GM19238 (cell line): ENCODE measurements at regions not wholly inside any gene's neighbourhood (a gene's known extent, or its start where the extent isn't known, plus 50 kb on each side); places are given as distances from the start of the nearest gene placed in this dataset.
"Not testable (repeated sequence)": the region's sequence is repeated elsewhere in the genome, so short reads cannot be mapped to it uniquely, and the experiment has no call there.

Experiments
- DNase-seq: peaks from one replicate; pipeline ENCODE4 v3.0.0; 2011; ENCODE audit warnings: low spot score; ENCODE audit not compliant: insufficient read length

DNA sequence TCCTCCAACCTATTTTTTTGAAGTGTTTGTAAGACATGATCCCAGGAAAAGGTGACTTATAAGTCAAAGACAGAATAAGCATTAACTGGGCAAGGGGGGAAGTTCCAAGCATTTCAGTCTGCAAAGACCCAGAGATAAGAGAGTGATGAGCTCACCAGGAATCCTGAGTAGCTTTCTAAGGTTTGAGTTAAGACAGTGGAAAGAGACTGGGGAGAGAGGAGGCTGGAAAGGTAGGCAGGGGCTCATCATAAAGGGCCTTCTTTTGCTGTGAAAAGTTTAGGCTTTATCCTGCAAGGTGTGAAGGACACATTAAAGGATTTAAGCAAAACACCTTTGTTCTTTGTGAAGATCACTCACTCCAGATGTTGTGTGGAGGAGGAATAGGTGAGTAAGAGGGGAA lies 438.8 kb downstream of the CHL1 start:
- no peak for DNase-seq

DNA sequence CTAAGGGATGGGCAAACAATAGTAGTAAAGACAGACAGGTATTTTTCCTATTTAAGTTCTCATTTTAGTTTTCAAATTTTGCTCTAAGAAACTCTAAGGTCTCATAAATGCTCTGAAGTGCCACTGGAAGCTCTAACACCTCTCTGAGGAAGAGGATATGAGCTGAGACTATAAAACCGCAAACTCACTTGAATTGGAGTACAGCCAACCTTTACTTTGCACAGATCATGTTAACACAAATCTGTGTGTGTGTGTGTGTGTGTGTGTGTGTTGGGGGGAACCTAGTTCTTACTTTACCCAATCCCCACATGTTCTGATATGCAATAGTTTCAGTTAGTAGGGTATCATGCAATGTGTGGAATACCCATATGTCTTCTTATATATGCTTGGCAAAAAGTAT lies 446.8 kb downstream of the CHL1 start:
- no peak for DNase-seq

DNA sequence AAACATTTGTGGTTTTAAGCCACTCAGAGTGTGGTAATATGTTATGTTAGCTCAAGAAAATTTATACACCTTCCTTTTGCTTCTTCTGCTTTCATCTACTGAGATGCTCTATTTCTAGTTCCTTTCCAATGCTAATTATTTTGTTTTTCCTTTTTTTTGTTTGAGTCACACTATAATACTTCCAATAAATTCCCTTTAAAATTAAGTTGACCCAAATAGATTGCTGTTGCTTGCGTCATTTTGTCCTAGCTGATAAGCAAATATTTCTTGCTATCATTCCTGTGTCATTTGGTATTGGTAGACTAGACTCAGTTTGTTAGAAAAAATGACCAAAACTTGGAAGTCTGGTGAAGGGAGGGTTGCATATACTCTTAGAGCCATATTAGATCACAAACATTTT lies 437.0 kb upstream of the CNTN6 start:
- no peak for DNase-seq

DNA sequence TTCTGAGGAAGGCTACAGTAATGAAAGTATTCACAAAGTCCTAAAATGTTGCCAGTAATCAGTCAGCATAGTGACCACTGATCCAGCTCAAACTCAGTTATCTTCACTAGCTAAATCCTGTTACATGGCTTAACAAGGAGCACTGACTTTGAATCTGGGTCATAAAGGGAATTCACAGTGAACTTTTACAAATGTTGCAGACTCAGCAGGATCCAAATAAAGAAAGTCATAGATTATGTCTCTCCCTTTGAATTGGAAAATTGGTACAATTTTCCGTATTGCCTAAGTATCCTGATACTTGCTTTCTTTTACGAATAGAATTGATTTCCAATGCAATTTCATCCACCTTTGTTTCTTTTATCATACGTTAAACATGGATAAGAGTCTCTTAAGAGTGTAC lies 431.5 kb upstream of the CNTN6 start:
- no peak for DNase-seq

DNA sequence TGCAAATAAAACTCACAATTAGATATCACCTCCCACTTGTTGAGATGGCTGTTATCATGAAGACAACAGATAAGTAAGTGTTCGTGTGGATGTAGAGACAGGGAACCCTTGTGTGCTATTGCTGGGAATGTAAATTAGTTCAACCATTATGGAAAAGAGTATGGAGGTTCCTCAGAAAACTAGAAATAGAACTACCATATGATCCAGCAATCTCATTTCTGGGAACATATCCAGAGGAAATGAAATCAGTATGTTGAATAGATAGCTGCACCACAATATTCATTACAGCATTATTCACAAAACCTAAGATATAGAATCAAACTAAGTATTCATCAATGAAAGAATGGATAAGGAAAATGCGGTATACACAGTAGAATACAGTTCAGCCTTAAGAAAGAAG lies 418.7 kb upstream of the CNTN6 start:
- no peak for DNase-seq

DNA sequence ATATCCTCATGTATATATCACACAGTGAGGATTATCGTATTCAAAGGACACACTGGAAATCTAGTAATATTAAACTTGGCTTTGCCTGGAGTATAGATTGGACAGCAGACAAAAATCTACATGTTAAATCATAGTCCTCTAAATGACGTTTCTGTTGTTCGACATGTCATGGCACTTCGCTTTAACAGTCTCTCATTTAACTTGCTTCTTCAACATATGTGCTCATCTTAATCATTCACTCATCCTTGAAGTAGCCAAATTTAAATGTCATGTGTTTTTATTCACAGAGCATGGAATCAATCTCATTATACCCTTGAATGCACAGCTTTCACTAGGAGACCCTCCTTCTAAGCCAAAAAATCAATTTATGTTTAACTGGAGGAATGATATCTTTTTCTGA lies 417.0 kb upstream of the CNTN6 start:
- no peak for DNase-seq

DNA sequence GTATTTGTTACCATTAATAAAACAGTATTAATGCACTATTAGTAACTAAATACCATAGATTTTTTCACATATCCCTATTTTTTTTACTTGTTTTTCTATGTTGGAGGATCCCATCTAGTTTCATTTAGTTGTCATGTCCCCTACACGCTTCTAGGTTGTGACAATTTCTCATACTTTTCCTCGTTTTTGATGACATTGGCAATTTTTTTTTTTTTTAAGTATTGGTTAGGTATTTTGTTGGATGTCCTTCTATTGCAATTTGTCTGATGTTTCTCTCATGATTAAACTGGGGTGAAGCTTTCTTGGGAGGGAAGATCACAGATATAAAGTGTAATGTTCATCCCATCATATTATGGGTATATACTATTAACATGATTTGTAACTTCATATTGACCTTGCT lies 409.1 kb upstream of the CNTN6 start:
- DNase-seq, result no peak

DNA sequence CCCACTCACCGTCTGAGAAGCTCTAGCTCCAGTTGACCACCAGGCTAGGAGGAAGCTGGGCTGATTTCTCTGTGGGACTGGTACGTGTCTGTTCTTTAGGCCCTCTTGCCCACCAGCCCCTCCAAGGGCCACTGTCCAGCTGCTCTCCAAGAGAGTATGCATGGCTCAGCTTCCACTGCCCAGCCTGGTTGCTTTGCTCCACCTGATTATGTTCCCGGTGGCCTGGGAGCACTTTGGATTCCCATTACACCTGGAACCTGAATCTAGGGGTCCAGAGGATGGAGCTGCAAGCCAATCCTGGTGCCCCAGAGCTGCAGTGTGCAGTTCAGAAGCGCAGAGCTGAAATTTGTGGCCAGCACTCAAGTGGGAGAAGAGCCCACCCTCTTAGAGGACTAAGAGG lies 402.1 kb upstream of the CNTN6 start:
- no peak for DNase-seq

DNA sequence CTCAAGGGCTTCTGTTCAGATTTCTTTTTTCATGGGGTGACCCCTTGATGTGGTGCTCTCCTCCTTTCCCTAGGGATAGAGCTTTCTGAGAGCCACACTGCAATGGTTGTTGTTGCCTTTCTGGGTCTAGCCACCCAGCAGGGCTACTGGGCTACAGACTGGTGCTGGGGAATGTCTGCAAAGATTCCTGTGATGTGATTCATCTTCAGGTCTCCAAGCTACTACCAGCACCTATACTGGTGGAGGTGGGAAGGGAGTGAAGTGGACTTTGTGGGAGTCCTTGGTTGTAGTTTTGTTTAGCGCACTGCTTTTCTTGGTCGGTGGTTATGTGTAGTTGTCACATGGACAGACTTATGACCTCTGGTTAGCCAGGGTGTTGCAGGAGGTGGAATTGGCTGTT lies 392.3 kb upstream of the CNTN6 start:
- no peak for DNase-seq

DNA sequence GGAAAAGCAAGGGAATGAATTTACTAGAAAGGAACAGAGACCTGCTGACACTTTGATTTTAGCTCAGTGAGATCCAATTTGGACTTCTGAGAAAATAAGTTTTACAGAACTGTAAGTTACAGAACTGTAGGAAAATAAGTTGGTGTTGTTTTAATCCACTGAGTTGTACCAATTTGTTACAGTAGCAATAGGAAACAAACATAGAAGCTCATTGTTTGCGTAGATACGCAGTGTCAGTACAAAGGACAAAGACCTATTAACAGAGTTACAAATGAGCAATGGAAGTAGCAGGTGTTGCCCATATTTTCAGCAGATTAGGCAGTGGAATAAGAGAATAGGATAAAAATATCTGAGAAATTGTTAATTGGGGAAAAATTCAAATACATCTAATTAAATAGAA lies 385.8 kb upstream of the CNTN6 start:
- no peak for DNase-seq

DNA sequence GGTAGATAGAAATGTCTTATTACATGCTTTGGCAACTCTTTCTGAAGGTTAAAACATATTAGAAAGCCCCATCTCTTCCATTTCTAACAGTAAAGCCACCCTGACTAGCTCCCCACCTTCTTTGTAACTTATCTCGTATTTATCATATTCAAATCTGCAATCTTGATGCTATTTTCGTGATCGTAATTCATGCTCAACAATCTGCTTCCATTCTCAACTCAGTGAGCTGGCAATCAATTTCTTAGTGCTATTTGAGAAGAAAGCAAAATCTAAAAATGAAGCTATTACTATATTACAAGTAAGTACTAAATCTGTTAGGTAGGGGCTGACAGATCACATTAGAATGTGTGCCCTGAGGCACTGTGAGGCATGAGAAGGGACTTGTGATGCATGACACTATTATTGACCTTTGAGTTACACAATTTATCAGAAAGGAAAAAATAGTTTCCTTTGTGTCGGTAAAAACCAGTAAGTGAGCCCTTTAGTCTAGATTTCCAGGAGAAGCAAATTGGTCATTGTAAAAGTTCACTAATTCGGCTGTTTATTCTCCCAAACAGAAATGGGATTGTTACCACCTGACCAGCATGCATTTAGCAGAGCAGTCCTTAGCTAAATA lies 379.7 kb upstream of the CNTN6 start:
- DNase-seq, result no peak

DNA sequence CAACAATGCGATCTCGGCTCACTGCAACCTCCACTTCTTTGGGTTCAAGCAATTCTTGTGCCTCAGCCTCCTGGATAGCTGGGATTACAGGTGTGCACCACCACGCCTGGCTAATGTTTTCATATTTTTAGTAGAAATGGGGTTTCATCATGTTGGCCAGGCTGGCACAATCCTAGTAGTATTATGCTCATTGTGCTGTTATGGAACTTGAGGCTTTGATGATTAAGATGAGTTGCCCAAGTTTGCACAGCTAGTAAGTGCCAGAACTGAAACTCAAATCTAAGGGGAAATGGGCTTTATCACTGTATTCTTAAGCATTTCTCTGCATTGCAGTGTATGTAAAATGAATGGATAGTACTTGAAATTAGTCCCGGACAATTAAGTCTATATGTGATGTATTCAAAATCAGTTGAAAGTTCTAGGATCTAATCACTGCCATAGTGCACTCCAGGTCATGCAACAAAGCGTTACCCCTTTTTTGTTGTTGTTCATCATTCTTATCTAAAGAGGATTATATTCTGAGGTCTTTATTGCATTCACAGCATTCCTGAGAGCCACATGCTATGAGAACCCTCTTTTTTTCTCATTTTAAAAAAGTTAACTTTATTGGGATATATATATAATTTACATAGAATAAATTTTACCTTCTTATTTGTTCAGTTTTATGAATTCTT lies 378.7 kb upstream of the CNTN6 start:
- no peak for DNase-seq

DNA sequence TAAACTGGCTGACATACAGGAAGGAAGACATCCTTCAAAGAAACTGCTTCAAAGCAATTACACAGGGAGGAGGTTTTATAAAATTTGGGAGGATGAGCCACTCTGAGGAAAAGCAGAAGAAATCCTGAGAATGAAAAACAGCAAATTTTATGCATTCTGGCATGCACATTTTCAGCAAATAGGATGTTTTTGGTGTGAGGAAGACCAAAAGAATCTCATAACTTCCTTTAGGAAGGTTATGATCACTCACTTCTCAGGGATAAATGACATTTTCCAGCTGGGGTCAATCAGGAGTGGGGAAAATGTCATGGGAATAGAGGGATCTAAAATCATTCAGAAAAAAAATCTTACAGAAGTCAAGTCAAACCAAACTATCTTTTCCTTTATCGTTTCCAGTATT lies 371.7 kb upstream of the CNTN6 start:
- DNase-seq, result no peak

DNA sequence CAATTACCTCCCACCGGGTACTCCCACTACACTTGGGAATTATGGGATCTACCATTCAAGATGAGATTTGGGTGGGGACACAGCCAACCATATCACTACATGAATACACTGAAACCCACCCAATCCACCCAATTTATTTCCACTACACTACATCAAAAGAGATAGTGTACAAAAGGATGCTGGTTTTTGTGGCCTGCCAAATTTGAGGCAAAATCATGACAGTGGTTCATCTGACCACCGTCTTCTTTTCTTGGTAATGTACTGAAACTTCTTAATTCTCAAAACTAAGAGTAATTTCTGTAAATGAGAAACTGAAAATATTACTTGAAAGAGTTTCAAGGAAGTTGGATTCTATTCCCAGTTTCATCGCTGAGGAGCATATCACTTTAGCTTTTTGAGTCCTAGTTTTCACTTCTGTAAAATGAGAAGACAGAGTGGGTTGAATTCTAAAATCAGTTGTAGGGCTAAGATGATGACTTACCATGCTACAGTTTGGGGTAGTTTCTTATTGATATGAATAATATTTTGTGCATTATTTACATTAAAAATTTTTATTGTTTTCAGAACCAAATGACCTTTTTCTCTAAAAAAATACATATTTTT lies 360.4 kb upstream of the CNTN6 start:
- no peak for DNase-seq

DNA sequence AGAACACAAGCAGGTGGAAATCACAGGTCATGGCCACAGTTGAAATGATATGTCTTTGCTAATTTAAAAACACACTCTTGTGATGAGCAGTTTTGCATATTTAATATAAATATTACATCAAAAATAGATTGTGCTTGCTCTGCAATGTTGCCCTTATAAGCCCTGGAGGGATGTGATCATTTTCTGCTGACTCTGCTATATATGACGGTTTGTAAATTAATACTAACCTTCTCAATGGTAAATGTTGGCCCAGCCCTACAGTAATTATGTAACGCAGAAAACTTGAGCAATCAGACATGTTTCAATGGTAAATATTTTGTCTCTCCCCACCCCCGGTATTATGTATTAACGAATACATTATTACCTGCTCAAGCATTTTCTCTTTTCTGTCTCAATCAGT lies 359.5 kb upstream of the CNTN6 start:
- no peak for DNase-seq

DNA sequence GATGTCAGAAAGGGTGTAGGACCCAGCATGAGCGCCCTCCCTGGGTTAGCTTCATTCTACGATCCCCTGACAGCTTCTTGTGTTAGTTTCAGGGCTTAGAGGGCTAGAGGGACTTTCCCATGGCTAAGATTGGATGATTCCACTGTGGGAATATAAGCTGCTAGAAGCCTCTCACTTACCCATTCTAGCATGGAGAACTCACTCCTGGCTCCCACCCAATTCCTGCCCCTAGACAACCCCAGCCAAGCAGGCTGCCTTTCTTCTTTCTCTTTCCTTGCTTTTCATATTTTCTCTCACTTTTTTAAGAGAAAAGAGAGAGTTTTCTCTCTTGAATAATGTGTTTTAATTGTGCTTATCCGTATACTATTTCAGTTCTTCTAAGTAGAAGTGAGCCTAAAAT lies 335.1 kb upstream of the CNTN6 start:
- DNase-seq, result no peak

DNA sequence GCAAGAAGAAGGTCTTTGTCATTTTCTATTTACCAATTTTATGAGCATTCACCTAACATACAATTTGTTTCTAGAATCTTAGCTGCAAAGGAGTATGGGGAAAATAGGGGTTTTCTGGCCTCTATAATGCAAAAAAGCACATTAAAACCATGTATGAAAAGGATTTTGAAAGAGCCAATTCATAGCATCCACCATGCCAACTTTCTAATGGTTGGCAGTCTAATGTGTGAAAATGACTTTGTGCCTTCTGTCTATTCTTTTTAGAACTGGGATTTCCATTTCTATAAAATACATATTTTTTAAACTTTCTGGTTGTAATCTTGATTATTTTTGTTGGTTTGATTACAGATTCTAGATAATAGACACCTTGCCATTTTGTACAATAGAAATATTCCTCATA lies 333.7 kb upstream of the CNTN6 start:
- DNase-seq, result no peak

DNA sequence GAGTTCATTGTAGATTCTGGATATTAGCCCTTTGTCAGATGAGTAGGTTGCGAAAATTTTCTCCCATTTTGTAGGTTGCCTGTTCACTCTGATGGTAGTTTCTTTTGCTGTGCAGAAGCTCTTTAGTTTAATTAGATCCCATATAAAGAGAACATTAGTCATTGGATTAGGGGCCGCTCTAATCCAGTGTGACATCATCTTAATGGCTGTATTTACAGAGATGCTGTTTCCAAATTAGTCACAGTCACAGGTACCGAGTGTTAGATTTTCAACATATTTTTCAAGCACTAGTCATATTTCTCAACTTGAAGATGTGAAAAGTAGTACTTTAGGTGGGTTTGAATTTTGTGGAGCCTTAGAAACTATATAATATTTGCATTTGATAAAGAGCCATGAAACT lies 319.4 kb upstream of the CNTN6 start:
- DNase-seq, result not testable (repeated sequence)

DNA sequence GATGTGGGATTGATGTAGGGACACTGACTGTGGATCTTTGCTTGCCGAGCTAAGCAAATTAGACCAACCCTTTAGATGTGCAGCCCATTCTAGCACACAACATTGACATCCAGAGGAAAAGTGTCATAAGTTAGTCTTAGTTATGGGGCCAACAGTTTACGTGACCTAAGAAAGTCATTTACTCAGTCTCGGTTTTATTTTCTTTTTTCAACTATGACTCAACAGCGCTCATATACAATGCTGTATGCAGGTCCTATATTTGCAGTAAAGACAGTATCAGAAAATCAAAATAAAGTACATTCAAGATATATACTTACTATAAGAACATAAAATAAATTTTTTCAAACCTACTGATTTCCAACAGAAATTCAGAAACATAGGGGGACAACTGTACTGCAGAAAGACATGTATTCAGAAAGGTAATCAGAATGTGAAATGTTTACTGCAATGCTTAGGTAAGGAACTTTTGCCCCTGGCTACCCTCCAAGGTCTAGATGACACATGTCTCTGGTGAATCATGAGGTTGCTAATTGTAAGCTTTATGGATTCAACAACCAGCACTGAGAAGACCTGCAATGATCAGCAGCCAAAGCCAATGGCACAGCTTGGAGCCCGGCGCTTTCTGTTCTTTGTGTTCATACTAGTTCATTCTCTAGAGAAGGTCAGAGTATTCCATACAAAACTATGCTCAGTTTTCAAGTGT lies 317.5 kb upstream of the CNTN6 start:
- DNase-seq, result no peak

DNA sequence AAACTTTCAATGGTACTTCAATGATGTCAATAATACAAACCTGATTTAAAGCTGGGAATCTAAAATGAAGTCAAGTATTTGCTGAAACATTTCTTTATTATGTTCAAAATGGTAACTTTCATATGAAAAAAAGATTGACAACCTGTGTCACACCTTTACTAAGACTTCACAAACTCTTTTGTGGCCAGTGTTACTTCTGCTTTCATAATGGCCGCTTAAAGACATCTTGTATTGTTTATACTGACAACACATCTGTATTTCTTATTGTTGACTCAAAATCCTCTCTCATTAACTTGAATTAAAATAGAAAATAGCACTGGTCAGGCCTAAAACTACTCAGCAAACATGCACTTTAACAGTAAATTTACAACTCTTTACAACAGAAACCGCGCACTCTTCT lies 312.3 kb upstream of the CNTN6 start:
- DNase-seq, result no peak

DNA sequence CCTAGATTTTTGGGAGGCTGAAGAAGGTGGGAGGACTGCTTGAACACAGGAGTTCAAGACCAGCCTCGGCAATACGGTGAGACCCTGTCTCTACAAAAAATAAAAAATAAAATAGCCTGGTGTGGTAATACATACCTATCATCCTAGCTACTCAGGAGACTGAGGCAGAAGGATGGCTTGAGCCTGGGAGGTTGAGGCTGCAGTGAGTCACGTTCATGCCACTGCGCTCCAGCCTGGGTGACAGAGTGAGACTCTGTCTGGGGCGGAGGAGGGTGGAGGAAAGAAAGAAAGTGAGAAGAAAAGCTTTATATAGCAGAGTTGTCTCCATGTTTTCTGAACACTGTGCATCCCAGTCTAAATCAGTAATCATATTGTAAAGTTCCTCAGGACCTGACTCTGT lies 301.4 kb upstream of the CNTN6 start:
- DNase-seq, result no peak

DNA sequence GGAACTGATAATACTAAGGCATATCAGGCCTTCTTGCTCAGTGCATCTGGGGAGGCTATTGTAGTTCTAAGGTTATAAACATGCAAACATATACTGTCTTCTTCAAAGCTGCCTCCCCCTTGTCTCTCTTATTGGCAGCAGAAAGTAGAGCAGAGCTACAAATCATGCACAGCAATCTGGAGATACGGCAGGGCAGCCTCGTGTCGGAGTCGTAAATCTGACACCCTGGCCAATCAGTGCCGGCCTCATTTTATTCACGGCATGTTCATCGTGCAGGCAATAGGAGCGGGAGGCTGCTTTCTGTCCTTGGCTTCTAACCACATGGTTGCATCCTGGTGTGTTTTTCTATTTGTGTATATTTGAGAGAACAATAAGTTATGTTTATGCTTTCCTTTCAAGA lies 300.2 kb upstream of the CNTN6 start:
- no peak for DNase-seq

DNA sequence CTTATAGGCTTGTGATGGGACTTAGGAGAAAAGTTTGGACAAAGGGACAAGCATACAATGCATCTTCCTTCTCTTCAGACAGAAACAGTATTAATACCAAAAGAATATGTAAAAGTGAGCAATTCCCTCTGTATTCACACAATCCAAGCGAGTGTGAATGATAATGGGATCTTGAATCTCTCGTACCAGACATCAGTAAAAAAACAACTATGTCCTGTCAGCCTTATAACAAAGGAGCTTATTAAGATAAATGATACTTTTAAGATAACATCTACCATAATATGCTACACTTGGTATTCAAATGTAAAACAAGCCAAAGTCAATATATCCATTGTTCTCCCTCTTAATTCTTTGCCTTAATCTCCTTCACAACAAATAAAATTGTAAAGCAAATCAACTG lies 288.6 kb upstream of the CNTN6 start:
- no peak for DNase-seq
